Stomach (tissue), 4 donors: ENCODE measurements at regions not wholly inside any gene's neighbourhood (a gene's known extent, or its start where the extent isn't known, plus 50 kb on each side); places are given as distances from the start of the nearest gene placed in this dataset.

Source experiments
- CTCF ChIP-seq, 7 experiments: fragments of 450-650 bp in 4 of 7; fragments of 200-600 bp in 3 of 7; sonication (generic) in 3 of 7; IDR thresholded peaks; one replicate each; pipeline ENCODE4 v1.5.1; 2016 to 2019; ENCODE audit warnings: antibody characterized with exemption in 7 of 7, control low read depth in 2 of 7, mild to moderate bottlenecking in 1 of 7
- EP300 ChIP-seq: sonication (generic); formaldehyde crosslinking; IDR thresholded peaks from one replicate; pipeline ENCODE4 v1.6.1; 2017; ENCODE audit warnings: antibody characterized with exemption
- POLR2A ChIP-seq, 4 donors: fragments of 450-650 bp; IDR thresholded peaks; one replicate each; pipeline ENCODE4 v1.6.1; 2016; ENCODE audit warnings: antibody characterized with exemption in 4 of 4, control low read depth in 2 of 4, mild to moderate bottlenecking in 1 of 4, moderate library complexity in 1 of 4
- POLR2AphosphoS5 ChIP-seq, 3 donors: sonication (generic); formaldehyde crosslinking; IDR thresholded peaks; one replicate each; pipeline ENCODE4 v1.6.1; 2016; ENCODE audit warnings: antibody characterized with exemption in 3 of 3

- TF ChIP-seq CTCF (IDR thresholded peaks at IDR 0.05), result no peak
- TF ChIP-seq EP300, result no peak
- TF ChIP-seq POLR2AphosphoS5 (IDR thresholded peaks at IDR 0.05), result no peak
- no peak for TF ChIP-seq POLR2A (IDR thresholded peaks at IDR 0.05)
These were observed 199.0 kb downstream of the EXOC5 start for GRCh38 chr14:57069702-57070101.
